Endothelial cell of umbilical vein (primary cell): ENCODE measurements at regions not wholly inside any gene's neighbourhood (a gene's known extent, or its start where the extent isn't known, plus 50 kb on each side); places are given as distances from the start of the nearest gene placed in this dataset.

Experiments
- BruUV-seq: library from RNA; stranded (reverse); fragments of 400-500 nt; replicated peaks from 2 replicates; lab custom pipeline; 2021; lab: Mats Ljungman, UMichigan
- CTCF ChIA-PET: fragments of 300-600, 350-600 bp; sonication (Branson Sonifier 250); formaldehyde crosslinking; loops from one replicate; lab custom pipeline; 2021; ENCODE audit warnings: antibody characterized with exemption, inconsistent platforms; lab: Charles Lee
- POLR2A ChIA-PET: fragments of 300-600, 350-600 bp; sonication (Branson Sonifier 250); formaldehyde crosslinking; loops from one replicate; lab custom pipeline; 2021; ENCODE audit warnings: antibody characterized with exemption, inconsistent platforms; lab: Charles Lee
- DNase-seq: peaks from one replicate; pipeline ENCODE4 v3.0.0-alpha.2; 2011; ENCODE audit warnings: low read depth, low spot score
- FAIRE-seq: peaks from 2 replicates; lab custom pipeline; 2011; peaks lifted over from hg19 to GRCh38; lab: Jason Lieb, UNC
- H2AFZ ChIP-seq: 2 replicates; pipeline ENCODE4 v1.6.0; 2012; ENCODE audit warnings: low read depth, low read length, control low read depth, inconsistent platforms
- H3K27ac ChIP-seq: 2 replicates; pipeline ENCODE4 v1.5.1; 2011; ENCODE audit warnings: low read depth, mild to moderate bottlenecking, control low read depth, low read length, moderate library complexity; ENCODE audit not compliant: insufficient read depth
- H3K27me3 ChIP-seq, 2 experiments: 2 replicates each; pipeline versions ENCODE4 v1.6.0 to v1.6.1; 2011; ENCODE audit warnings: low read length in 2 of 2, mixed read lengths in 1 of 2; ENCODE audit not compliant: control insufficient read depth in 2 of 2, insufficient read depth in 2 of 2
- H3K36me3 ChIP-seq, 2 experiments: 2 replicates in 1 of 2; 3 replicates in 1 of 2; pipeline ENCODE4 v1.5.1; 2011; ENCODE audit warnings: low read length in 2 of 2, mild to moderate bottlenecking in 1 of 2, moderate library complexity in 1 of 2; ENCODE audit not compliant: control insufficient read depth in 2 of 2, insufficient read depth in 2 of 2; ENCODE audit errors: extremely low read depth in 1 of 2
- H3K4me1 ChIP-seq: 3 replicates; pipeline ENCODE4 v1.5.1; 2011; ENCODE audit warnings: mild to moderate bottlenecking, low read length; ENCODE audit not compliant: control insufficient read depth, insufficient read depth; ENCODE audit errors: extremely low read depth
- H3K4me2 ChIP-seq: 2 replicates; pipeline ENCODE4 v1.6.1; 2011; ENCODE audit warnings: low read length, control low read depth, mixed read lengths; ENCODE audit not compliant: insufficient read depth
- H3K4me3 ChIP-seq, 3 experiments: fragments of 200-600 bp in 1 of 3; sonication (generic), shearing (Covaris generic) in 1 of 3; replicated peaks in 1 of 3; 2 replicates each; pipeline ENCODE4 v1.5.1; 2011 to 2016; ENCODE audit warnings: control low read depth in 3 of 3, low read length in 3 of 3, mild to moderate bottlenecking in 2 of 3, inconsistent platforms in 1 of 3, low read depth in 1 of 3, moderate library complexity in 1 of 3; ENCODE audit not compliant: insufficient read depth in 1 of 3
- H3K79me2 ChIP-seq: 2 replicates; pipeline ENCODE4 v1.6.0; 2012; ENCODE audit warnings: low read length, inconsistent platforms; ENCODE audit not compliant: control insufficient read depth, insufficient read depth
- H3K9ac ChIP-seq: replicated peaks from 2 replicates; pipeline ENCODE3; 2011; ENCODE audit warnings: low read length, control low read depth; ENCODE audit not compliant: insufficient read depth; ENCODE audit errors: extremely low read depth
- H3K9me1 ChIP-seq: replicated peaks from 3 replicates; pipeline ENCODE4 v1.6.0; 2011; ENCODE audit warnings: mild to moderate bottlenecking, low read length; ENCODE audit not compliant: control insufficient read depth, insufficient read depth; ENCODE audit errors: extremely low read depth
- H3K9me3 ChIP-seq: replicated peaks from 2 replicates; pipeline ENCODE4 v1.5.1; 2012; ENCODE audit warnings: low read length, inconsistent platforms; ENCODE audit not compliant: control insufficient read depth, insufficient read depth
- H4K20me1 ChIP-seq: replicated peaks from 2 replicates; pipeline ENCODE3; 2011; ENCODE audit warnings: mild to moderate bottlenecking, low read length; ENCODE audit not compliant: control insufficient read depth, insufficient read depth; ENCODE audit errors: extremely low read depth
- EZH2 ChIP-seq: IDR thresholded peaks from 2 replicates; pipeline ENCODE4 v1.6.1; 2012; ENCODE audit warnings: borderline replicate concordance, low read depth, mild to moderate bottlenecking, moderate library complexity, low read length, inconsistent platforms; ENCODE audit not compliant: severe bottlenecking
- FOS ChIP-seq: IDR thresholded peaks from 2 replicates; pipeline ENCODE4 v1.6.1; 2011; ENCODE audit warnings: mild to moderate bottlenecking, low read length, moderate library complexity, borderline replicate concordance; ENCODE audit not compliant: insufficient read depth
- GATA2 ChIP-seq: IDR thresholded peaks from 2 replicates; pipeline ENCODE4 v1.7.0; 2011; ENCODE audit warnings: low read depth, mild to moderate bottlenecking, moderate library complexity, mixed read lengths, low read length; ENCODE audit not compliant: insufficient read length, insufficient read depth
- JUN ChIP-seq: IDR thresholded peaks from 2 replicates; pipeline ENCODE4 v1.6.1; 2011; ENCODE audit warnings: borderline replicate concordance, low read depth; ENCODE audit not compliant: insufficient read length, insufficient read depth
- MAX ChIP-seq: IDR thresholded peaks from 2 replicates; pipeline ENCODE4 v1.6.1; 2011; ENCODE audit not compliant: insufficient read depth, insufficient read length
- MYC ChIP-seq: IDR thresholded peaks from one replicate; pipeline ENCODE4 v1.6.1; 2011; ENCODE audit warnings: mild to moderate bottlenecking, low read depth, low read length
- POLR2A ChIP-seq: IDR thresholded peaks from 2 replicates; pipeline ENCODE4 v1.6.1; 2012; ENCODE audit warnings: low read depth, mild to moderate bottlenecking, control low read depth, low read length
- POLR2AphosphoS5 ChIP-seq: IDR thresholded peaks from 2 replicates; pipeline ENCODE4 v1.6.1; 2012; ENCODE audit warnings: low read depth, mild to moderate bottlenecking, control low read depth, low read length, moderate library complexity; ENCODE audit not compliant: insufficient read depth
- dilution Hi-C: fragments of 300-500 bp; cut with MboI; formaldehyde crosslinking; loops from one replicate; pipeline ENCODE4 v1.15.0; 2019; ENCODE audit warnings: low sequenced_read_pairs; ENCODE audit not compliant: extremely low pct_ligation_motif_present
- intact Hi-C: fragments of 100-400 bp; cut with micrococcal nuclease; formaldehyde crosslinking; loops from one replicate; pipeline ENCODE4 v1.10.0; 2022
- TF ChIP-seq, protein P1 (sequence below), 2 donors: IDR thresholded peaks; 1 replicate in 1 of 2; 2 replicates in 1 of 2; pipeline ENCODE4 v1.5.1; 2011; ENCODE audit warnings: low read length in 2 of 2, mild to moderate bottlenecking in 2 of 2, moderate library complexity in 2 of 2, control low read depth in 1 of 2, inconsistent platforms in 1 of 2, low read depth in 1 of 2; ENCODE audit not compliant: insufficient read depth in 1 of 2; ENCODE audit errors: extremely low read depth in 1 of 2

DNA sequence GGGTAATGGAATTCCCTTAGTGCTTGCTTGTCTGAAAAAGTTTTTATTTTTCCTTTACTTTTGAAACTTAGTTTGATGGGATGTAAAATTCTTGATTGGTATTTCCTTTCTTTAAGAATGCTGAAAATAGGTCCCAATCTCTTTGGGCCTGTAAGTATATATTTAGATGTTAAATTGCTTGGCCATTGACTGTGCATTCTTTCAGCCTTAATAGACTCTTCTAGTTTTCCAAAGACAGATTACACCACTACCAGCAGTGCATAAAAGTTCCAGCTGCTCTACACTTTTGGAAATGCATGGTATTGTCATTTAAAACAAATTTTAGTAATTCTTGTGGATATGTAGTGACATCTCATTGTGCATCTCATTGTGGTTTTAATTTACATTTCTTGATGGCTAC, 464.8 kb upstream of the USP24 start:
- Histone ChIP-seq H3K4me3 (no peak overlapping the region), H3K4me2 (no peak overlapping the region), H2AFZ (no peak overlapping the region), H3K36me3 (no peaks in the 10 kb centered on the region), H3K4me1 (no peaks in the 10 kb centered on the region), H3K27me3 (no peaks in the 10 kb centered on the region), H3K9me3 (no peaks in the 10 kb centered on the region), H3K79me2 (no peaks in the 10 kb centered on the region), H3K9me1 (no peaks in the 10 kb centered on the region), H3K27ac (no peak overlapping the region), H4K20me1 (no peaks in the 10 kb centered on the region), H3K9ac (no peak overlapping the region)
- no TSS peak for BruUV-seq
- ChIA-PET CTCF (no interaction called here), POLR2A (no interaction called here)
- no peak for DNase-seq
- dilution Hi-C loops (no loop called here), intact Hi-C loops (no loop called here)
- TF ChIP-seq MAX (no peak), EZH2 (no peak), MYC (no peak), JUN (no peak), POLR2A (no peak), FOS (no peak), GATA2 (no peak), POLR2AphosphoS5 (no peak)
- TF ChIP-seq, protein P1, sequence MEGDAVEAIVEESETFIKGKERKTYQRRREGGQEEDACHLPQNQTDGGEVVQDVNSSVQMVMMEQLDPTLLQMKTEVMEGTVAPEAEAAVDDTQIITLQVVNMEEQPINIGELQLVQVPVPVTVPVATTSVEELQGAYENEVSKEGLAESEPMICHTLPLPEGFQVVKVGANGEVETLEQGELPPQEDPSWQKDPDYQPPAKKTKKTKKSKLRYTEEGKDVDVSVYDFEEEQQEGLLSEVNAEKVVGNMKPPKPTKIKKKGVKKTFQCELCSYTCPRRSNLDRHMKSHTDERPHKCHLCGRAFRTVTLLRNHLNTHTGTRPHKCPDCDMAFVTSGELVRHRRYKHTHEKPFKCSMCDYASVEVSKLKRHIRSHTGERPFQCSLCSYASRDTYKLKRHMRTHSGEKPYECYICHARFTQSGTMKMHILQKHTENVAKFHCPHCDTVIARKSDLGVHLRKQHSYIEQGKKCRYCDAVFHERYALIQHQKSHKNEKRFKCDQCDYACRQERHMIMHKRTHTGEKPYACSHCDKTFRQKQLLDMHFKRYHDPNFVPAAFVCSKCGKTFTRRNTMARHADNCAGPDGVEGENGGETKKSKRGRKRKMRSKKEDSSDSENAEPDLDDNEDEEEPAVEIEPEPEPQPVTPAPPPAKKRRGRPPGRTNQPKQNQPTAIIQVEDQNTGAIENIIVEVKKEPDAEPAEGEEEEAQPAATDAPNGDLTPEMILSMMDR (IDR thresholded peaks at IDR 0.05; ENCODE audit: extremely low read depth in 1 of 2, insufficient read depth in 1 of 2, low read depth in 1 of 2, low read length in 2 of 2): no peak
- FAIRE-seq: no peak
